ENCODE measurements at regions not wholly inside any gene's neighbourhood (a gene's known extent, or its start where the extent isn't known, plus 50 kb on each side); places are given as distances from the start of the nearest gene placed in this dataset.

GRCh38 chr1:70874818-70875217, 172.8 kb downstream of the PTGER3 start:
- Histone ChIP-seq H3K9ac (ENCODE audit: low read length) (no peak overlapping the region), H3K36me3 (ENCODE audit: insufficient read depth, low read length) (no peaks in the 10 kb centered on the region), H3K4me1 (ENCODE audit: low read length) (no peaks in the 10 kb centered on the region), H3K4me2 (ENCODE audit: low read depth, low read length, poor library complexity, severe bottlenecking) (no peak overlapping the region), H2AFZ (ENCODE audit: low read length) (no peak overlapping the region), H3K9me3 (ENCODE audit: low read length) (no peaks in the 10 kb centered on the region), H4K20me1 (ENCODE audit: insufficient read depth, low read depth, low read length) (no peaks in the 10 kb centered on the region), H3K9me2 (replicated peaks; ENCODE audit: insufficient read depth, low read length) (no peaks in the 10 kb centered on the region), H3K4me3 (ENCODE audit: low read length) (no peak overlapping the region), H3K27ac (ENCODE audit: low read length) (no peak overlapping the region), H3K79me2 (ENCODE audit: low read length) (no peaks in the 10 kb centered on the region), H3K27me3 (ENCODE audit: low read length) (no peaks in the 10 kb centered on the region)
- DNase-seq: no peak

- Histone ChIP-seq H3K4me3 (ENCODE audit: low read length) (no peak overlapping the region), H2AFZ (ENCODE audit: low read length) (no peak overlapping the region), H3K36me3 (ENCODE audit: insufficient read depth, low read length) (no peaks in the 10 kb centered on the region), H3K79me2 (ENCODE audit: low read length) (no peaks in the 10 kb centered on the region), H3K4me1 (ENCODE audit: low read length) (no peaks in the 10 kb centered on the region), H3K27me3 (ENCODE audit: low read length) (no peaks in the 10 kb centered on the region), H3K9ac (ENCODE audit: low read length) (no peak overlapping the region), H3K9me3 (ENCODE audit: low read length) (no peaks in the 10 kb centered on the region), H3K9me2 (replicated peaks; ENCODE audit: insufficient read depth, low read length) (no peaks in the 10 kb centered on the region), H3K4me2 (ENCODE audit: low read depth, low read length, poor library complexity, severe bottlenecking) (no peak overlapping the region), H4K20me1 (ENCODE audit: insufficient read depth, low read depth, low read length) (no peaks in the 10 kb centered on the region), H3K27ac (ENCODE audit: low read length) (no peak overlapping the region)
- DNase-seq: no peak
Measured at GRCh38 chr1:70877343-70877742, 170.3 kb downstream of the PTGER3 start.

GRCh38 chr1:70887936-70888335, 159.7 kb downstream of the PTGER3 start:
- no peaks in the 10 kb centered on the region for H3K9me2 ChIP-seq (replicated peaks; ENCODE audit: insufficient read depth, low read length)
- no peak overlapping the region for H3K9ac ChIP-seq (ENCODE audit: low read length)
- H4K20me1 ChIP-seq (ENCODE audit: insufficient read depth, low read depth, low read length): no peaks in the 10 kb centered on the region
- no peak for DNase-seq
- H3K36me3 ChIP-seq (ENCODE audit: insufficient read depth, low read length): no peaks in the 10 kb centered on the region
- no peak overlapping the region for H2AFZ ChIP-seq (ENCODE audit: low read length)
- H3K79me2 ChIP-seq (ENCODE audit: low read length): no peaks in the 10 kb centered on the region
- no peak overlapping the region for H3K4me2 ChIP-seq (ENCODE audit: low read depth, low read length, poor library complexity, severe bottlenecking)
- H3K27ac ChIP-seq (ENCODE audit: low read length): no peak overlapping the region
- H3K4me3 ChIP-seq (ENCODE audit: low read length): no peak overlapping the region
- no peaks in the 10 kb centered on the region for H3K4me1 ChIP-seq (ENCODE audit: low read length)
- H3K9me3 ChIP-seq (ENCODE audit: low read length): no peaks in the 10 kb centered on the region
- no peaks in the 10 kb centered on the region for H3K27me3 ChIP-seq (ENCODE audit: low read length)

- Histone ChIP-seq H3K9me3 (ENCODE audit: low read length) (no peaks in the 10 kb centered on the region), H3K4me1 (ENCODE audit: low read length) (no peaks in the 10 kb centered on the region), H3K4me3 (ENCODE audit: low read length) (no peak overlapping the region), H3K9ac (ENCODE audit: low read length) (no peak overlapping the region), H4K20me1 (ENCODE audit: insufficient read depth, low read depth, low read length) (no peaks in the 10 kb centered on the region), H3K9me2 (replicated peaks; ENCODE audit: insufficient read depth, low read length) (no peaks in the 10 kb centered on the region), H3K4me2 (ENCODE audit: low read depth, low read length, poor library complexity, severe bottlenecking) (no peak overlapping the region), H3K27ac (ENCODE audit: low read length) (no peak overlapping the region), H3K27me3 (ENCODE audit: low read length) (no peaks in the 10 kb centered on the region), H3K36me3 (ENCODE audit: insufficient read depth, low read length) (no peaks in the 10 kb centered on the region), H2AFZ (ENCODE audit: low read length) (no peak overlapping the region), H3K79me2 (ENCODE audit: low read length) (no peaks in the 10 kb centered on the region)
- DNase-seq: no peak
Measured at GRCh38 chr1:70888722-70889121, 158.9 kb downstream of the PTGER3 start.

- Histone ChIP-seq H2AFZ (ENCODE audit: low read length) (no peak overlapping the region), H3K9me2 (replicated peaks; ENCODE audit: insufficient read depth, low read length) (no peaks in the 10 kb centered on the region), H3K27me3 (ENCODE audit: low read length) (no peaks in the 10 kb centered on the region), H3K4me3 (ENCODE audit: low read length) (no peak overlapping the region), H3K27ac (ENCODE audit: low read length) (no peak overlapping the region), H3K79me2 (ENCODE audit: low read length) (no peaks in the 10 kb centered on the region), H4K20me1 (ENCODE audit: insufficient read depth, low read depth, low read length) (no peaks in the 10 kb centered on the region), H3K9me3 (ENCODE audit: low read length) (no peaks in the 10 kb centered on the region), H3K9ac (ENCODE audit: low read length) (no peak overlapping the region), H3K4me1 (ENCODE audit: low read length) (no peaks in the 10 kb centered on the region), H3K36me3 (ENCODE audit: insufficient read depth, low read length) (no peaks in the 10 kb centered on the region), H3K4me2 (ENCODE audit: low read depth, low read length, poor library complexity, severe bottlenecking) (no peak overlapping the region)
- DNase-seq: no peak
Measured at GRCh38 chr1:70890408-70890807, 157.2 kb downstream of the PTGER3 start.

- Histone ChIP-seq H3K9me3 (ENCODE audit: low read length) (no peaks in the 10 kb centered on the region), H3K4me2 (ENCODE audit: low read depth, low read length, poor library complexity, severe bottlenecking) (no peak overlapping the region), H3K4me1 (ENCODE audit: low read length) (no peaks in the 10 kb centered on the region)
Measured at GRCh38 chr1:70891051-70891843, 156.4 kb downstream of the PTGER3 start.

GRCh38 chr1:70892140-70892539, 155.5 kb downstream of the PTGER3 start:
- Histone ChIP-seq H3K9me2 (replicated peaks; ENCODE audit: insufficient read depth, low read length) (no peaks in the 10 kb centered on the region), H3K9ac (ENCODE audit: low read length) (no peak overlapping the region), H3K27ac (ENCODE audit: low read length) (no peak overlapping the region), H3K4me3 (ENCODE audit: low read length) (no peak overlapping the region), H2AFZ (ENCODE audit: low read length) (no peak overlapping the region), H3K79me2 (ENCODE audit: low read length) (no peaks in the 10 kb centered on the region), H3K36me3 (ENCODE audit: insufficient read depth, low read length) (no peaks in the 10 kb centered on the region), H3K4me1 (ENCODE audit: low read length) (no peaks in the 10 kb centered on the region), H3K27me3 (ENCODE audit: low read length) (no peaks in the 10 kb centered on the region), H3K9me3 (ENCODE audit: low read length) (no peaks in the 10 kb centered on the region), H3K4me2 (ENCODE audit: low read depth, low read length, poor library complexity, severe bottlenecking) (no peak overlapping the region), H4K20me1 (ENCODE audit: insufficient read depth, low read depth, low read length) (no peaks in the 10 kb centered on the region)
- DNase-seq: no peak

More at GRCh38 chr1:70891051-70891843, 156.4 kb downstream of the PTGER3 start:
- Histone ChIP-seq H3K27ac (ENCODE audit: low read length) (no peak overlapping the region), H3K36me3 (ENCODE audit: insufficient read depth, low read length) (no peaks in the 10 kb centered on the region), H4K20me1 (ENCODE audit: insufficient read depth, low read depth, low read length) (no peaks in the 10 kb centered on the region), H3K9me2 (replicated peaks; ENCODE audit: insufficient read depth, low read length) (no peaks in the 10 kb centered on the region), H2AFZ (ENCODE audit: low read length) (no peak overlapping the region), H3K4me3 (ENCODE audit: low read length) (no peak overlapping the region), H3K27me3 (ENCODE audit: low read length) (no peaks in the 10 kb centered on the region), H3K9ac (ENCODE audit: low read length) (no peak overlapping the region), H3K79me2 (ENCODE audit: low read length) (no peaks in the 10 kb centered on the region)
- no peak for DNase-seq

GRCh38 chr1:70892930-70893329, 154.7 kb downstream of the PTGER3 start:
- no peaks in the 10 kb centered on the region for H3K4me1 ChIP-seq (ENCODE audit: low read length)
- H3K27ac ChIP-seq (ENCODE audit: low read length): no peak overlapping the region
- H3K9me2 ChIP-seq (replicated peaks; ENCODE audit: insufficient read depth, low read length): no peaks in the 10 kb centered on the region
- H3K9me3 ChIP-seq (ENCODE audit: low read length): no peaks in the 10 kb centered on the region
- H2AFZ ChIP-seq (ENCODE audit: low read length): no peak overlapping the region
- H3K27me3 ChIP-seq (ENCODE audit: low read length): no peaks in the 10 kb centered on the region
- H3K4me3 ChIP-seq (ENCODE audit: low read length): no peak overlapping the region
- no peaks in the 10 kb centered on the region for H3K36me3 ChIP-seq (ENCODE audit: insufficient read depth, low read length)
- H3K4me2 ChIP-seq (ENCODE audit: low read depth, low read length, poor library complexity, severe bottlenecking): no peak overlapping the region
- no peak for DNase-seq
- no peaks in the 10 kb centered on the region for H4K20me1 ChIP-seq (ENCODE audit: insufficient read depth, low read depth, low read length)
- H3K79me2 ChIP-seq (ENCODE audit: low read length): no peaks in the 10 kb centered on the region
- no peak overlapping the region for H3K9ac ChIP-seq (ENCODE audit: low read length)
